SH-SY5Y (cell line): ENCODE measurements at regions not wholly inside any gene's neighbourhood (a gene's known extent, or its start where the extent isn't known, plus 50 kb on each side); places are given as distances from the start of the nearest gene placed in this dataset.
A peak's percentile ranks its signal among the peaks of the same experiment; 100 is the strongest.

Experiments
- GATA2 ChIP-seq: IDR thresholded peaks from 2 replicates; pipeline ENCODE4 v1.6.1; 2011; ENCODE audit warnings: mild to moderate bottlenecking, low read depth, low read length
- GATA3 ChIP-seq: IDR thresholded peaks from 2 replicates; pipeline ENCODE4 v1.6.1; 2011; ENCODE audit warnings: low read depth, mild to moderate bottlenecking, low read length, moderate library complexity

GRCh38 chr17:77284023-77284617 is 143.4 kb downstream of the SEC14L1 start:
- no peak for TF ChIP-seq GATA2
- TF ChIP-seq GATA3: no peak

- TF ChIP-seq GATA2: no peak
- no peak for TF ChIP-seq GATA3
These were observed 145.0 kb downstream of the SEC14L1 start for GRCh38 chr17:77285594-77286390.

- TF ChIP-seq GATA2 (no peak), GATA3 (no peak)
These were observed 145.5 kb downstream of the SEC14L1 start for GRCh38 chr17:77286391-77286640.

- TF ChIP-seq GATA2: peak; percentile 89
- TF ChIP-seq GATA3: no peak
These were observed 146.1 kb downstream of the SEC14L1 start for GRCh38 chr17:77286641-77287431.

GRCh38 chr17:77287432-77288068 is 146.8 kb downstream of the SEC14L1 start:
- TF ChIP-seq GATA2 (no peak), GATA3 (no peak)

- TF ChIP-seq GATA2: no peak
- no peak for TF ChIP-seq GATA3
These were observed 147.4 kb downstream of the SEC14L1 start for GRCh38 chr17:77288115-77288619.

- TF ChIP-seq GATA2 (no peak), GATA3 (no peak)
These were observed 151.0 kb downstream of the SEC14L1 start for GRCh38 chr17:77291591-77292386.

GRCh38 chr17:77294761-77295160 is 154.0 kb downstream of the SEC14L1 start:
- TF ChIP-seq GATA3: no peak
- no peak for TF ChIP-seq GATA2

- TF ChIP-seq GATA3: no peak
- no peak for TF ChIP-seq GATA2
These were observed 154.6 kb downstream of the SEC14L1 start for GRCh38 chr17:77295241-77295853.

GRCh38 chr17:77296769-77297409 is 156.1 kb downstream of the SEC14L1 start:
- TF ChIP-seq GATA2 (no peak), GATA3 (no peak)

- TF ChIP-seq GATA2: no peak
These were observed 157.2 kb downstream of the SEC14L1 start for GRCh38 chr17:77297693-77298666.

GRCh38 chr17:77298811-77299210 is 158.0 kb downstream of the SEC14L1 start:
- TF ChIP-seq GATA2: no peak
